ENCODE measurements at regions not wholly inside any gene's neighbourhood (a gene's known extent, or its start where the extent isn't known, plus 50 kb on each side); places are given as distances from the start of the nearest gene placed in this dataset.

- no peak for DNase-seq (ENCODE audit: low read depth)
Observed at GRCh38 chr5:103346162-103346748, 87.7 kb downstream of the MACIR start.

DNA sequence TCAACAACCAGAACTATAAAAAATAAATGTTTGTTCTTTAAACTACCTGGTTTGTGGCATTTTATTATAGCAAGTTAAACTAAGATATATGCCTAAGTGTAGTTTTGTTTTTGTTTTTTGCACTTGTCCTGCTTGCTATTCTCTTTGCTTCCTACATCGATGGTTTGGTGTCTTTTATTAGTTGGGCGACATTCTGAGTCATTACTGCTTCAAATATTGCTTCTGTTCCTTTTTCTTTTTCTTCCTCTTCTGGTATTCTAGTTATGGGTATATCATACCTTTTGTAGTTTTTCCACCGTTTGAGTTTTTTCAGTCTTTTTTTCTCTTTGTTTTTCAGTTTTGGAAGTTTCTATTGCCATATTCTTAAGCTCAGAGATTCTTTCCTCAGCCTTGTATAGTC lies 86.9 kb downstream of the MACIR start:
- no peak for DNase-seq (ENCODE audit: low read depth)

DNA sequence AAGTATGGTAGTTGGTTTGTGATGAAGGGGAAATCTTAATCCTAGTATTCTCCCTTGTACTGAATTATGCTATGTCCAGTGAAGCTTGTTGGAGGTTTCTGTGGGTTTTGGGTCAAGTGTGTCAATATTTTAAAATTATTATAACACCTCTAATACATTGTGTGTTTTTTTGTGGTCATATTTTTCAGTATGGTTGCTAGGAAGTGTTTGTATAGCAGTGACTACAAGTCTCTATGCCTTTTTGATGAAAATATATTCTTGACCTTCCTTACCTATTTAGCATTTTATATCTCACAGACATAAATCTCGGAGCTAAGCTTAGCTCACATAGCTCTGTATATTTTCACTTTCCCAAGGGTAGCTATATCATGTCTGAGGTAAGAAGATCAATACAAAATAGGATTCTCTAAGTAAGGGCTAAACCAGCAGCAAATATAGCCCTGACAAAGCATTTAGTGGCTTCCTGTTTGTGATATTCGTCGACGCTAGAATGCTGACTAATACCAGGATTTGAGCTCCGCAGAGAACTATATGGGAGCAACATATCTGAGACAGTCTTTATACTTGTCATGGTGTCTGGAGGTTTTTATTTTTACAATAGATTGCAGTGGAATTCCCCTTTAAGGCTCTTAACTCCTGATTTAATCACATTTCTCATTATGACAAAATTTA lies 82.3 kb downstream of the MACIR start:
- DNase-seq (ENCODE audit: low read depth): no peak

- DNase-seq (ENCODE audit: low read depth): no peak
Observed at GRCh38 chr5:103340132-103340531, 81.6 kb downstream of the MACIR start.

DNA sequence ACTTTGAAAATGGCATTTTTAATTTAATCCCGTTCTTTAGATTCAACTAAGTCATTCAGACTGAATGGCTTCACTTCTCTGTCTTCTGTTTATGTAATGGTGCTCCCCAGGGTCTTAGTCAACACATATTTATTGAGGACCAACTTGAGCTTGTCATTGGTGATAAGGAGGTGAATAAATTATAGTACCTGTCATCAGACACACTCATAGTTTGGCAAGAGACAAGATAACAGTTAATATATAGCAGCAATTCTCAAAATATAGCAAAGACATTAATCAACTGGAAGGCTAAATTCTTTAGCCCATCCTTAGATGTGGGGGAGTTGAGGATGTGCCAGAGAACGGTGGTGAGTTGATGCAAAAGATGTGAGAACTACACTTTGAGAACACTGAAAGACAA lies 78.4 kb downstream of the MACIR start:
- DNase-seq (ENCODE audit: low read depth): no peak

- DNase-seq (ENCODE audit: low read depth): no peak
Observed at GRCh38 chr5:103333376-103333775, 74.8 kb downstream of the MACIR start.

- no peak for DNase-seq (ENCODE audit: low read depth)
Observed at GRCh38 chr5:103330875-103331274, 72.3 kb downstream of the MACIR start.

All from LHCN-M2 (cell line).